Uterus (tissue), 3 donors: ENCODE measurements at regions not wholly inside any gene's neighbourhood (a gene's known extent, or its start where the extent isn't known, plus 50 kb on each side); places are given as distances from the start of the nearest gene placed in this dataset.
"Not testable (repeated sequence)": the region's sequence is repeated elsewhere in the genome, so short reads cannot be mapped to it uniquely, and the experiment has no call there.

ENCODE experiments used
- DNase-seq, 2 donors: peaks; one replicate each; pipeline ENCODE4 v3.0.0-alpha.2; 2019 to 2020
- H3K27ac ChIP-seq, 2 donors: fragments of 200-600 bp; sonication (generic); 1 replicate in 1 of 2; 2 replicates in 1 of 2; pipeline ENCODE4 v1.5.1; 2016 to 2018
- H3K27me3 ChIP-seq, 2 donors: fragments of 200-600 bp; sonication (generic); one replicate each; pipeline ENCODE4 v1.5.1; 2018 to 2019; ENCODE audit warnings: control low read depth in 1 of 2
- H3K36me3 ChIP-seq, 2 donors: fragments of 200-600 bp; sonication (generic); one replicate each; pipeline ENCODE4 v1.5.1; 2019; ENCODE audit warnings: control low read depth in 1 of 2
- H3K4me1 ChIP-seq, 2 donors: fragments of 200-600 bp; sonication (generic); one replicate each; pipeline ENCODE4 v1.5.1; 2018 to 2019; ENCODE audit warnings: control low read depth in 1 of 2
- H3K4me3 ChIP-seq, 2 donors: fragments of 200-600 bp; sonication (generic); 1 replicate in 1 of 2; 2 replicates in 1 of 2; pipeline ENCODE4 v1.5.1; 2018 to 2019; ENCODE audit warnings: mild to moderate bottlenecking in 1 of 2
- H3K9me3 ChIP-seq, 2 donors: fragments of 200-600 bp; sonication (generic); one replicate each; pipeline ENCODE4 v1.5.1; 2019; ENCODE audit warnings: control low read depth in 1 of 2
- POLR2A ChIP-seq, 2 donors: fragments of 450-650 bp; IDR thresholded peaks; one replicate each; pipeline ENCODE4 v1.6.1; 2016; ENCODE audit warnings: antibody characterized with exemption in 2 of 2, mild to moderate bottlenecking in 1 of 2, moderate library complexity in 1 of 2
- intact Hi-C: fragments of 100-400 bp; cut with DNase I; formaldehyde crosslinking; loops from one replicate; pipeline ENCODE4 v1.15.1; 2023; ENCODE audit warnings: low total_unique reads
- TF ChIP-seq, protein P1 (sequence below), 4 experiments: fragments of 200-600 bp in 2 of 4; fragments of 450-650 bp in 2 of 4; sonication (generic) in 2 of 4; IDR thresholded peaks; one replicate each; pipeline ENCODE4 v1.5.1; 2016 to 2019; ENCODE audit warnings: antibody characterized with exemption in 4 of 4, mild to moderate bottlenecking in 2 of 4, moderate library complexity in 1 of 4
- donor health status: DM: yes; HTN: yes; CAD: no.

GRCh38 chr6:82467338-82467737 lies 103.7 kb downstream of the TPBG start:
- no peak for DNase-seq
- intact Hi-C loops = no loop called here
- peaks cover 0 to 3% of the 10 kb centered on the region in 2 donors for H3K9me3 ChIP-seq
- no peaks in the 10 kb centered on the region for H3K36me3 ChIP-seq
- no peak for TF ChIP-seq POLR2A (IDR thresholded peaks at IDR 0.05)
- TF ChIP-seq, protein P1, sequence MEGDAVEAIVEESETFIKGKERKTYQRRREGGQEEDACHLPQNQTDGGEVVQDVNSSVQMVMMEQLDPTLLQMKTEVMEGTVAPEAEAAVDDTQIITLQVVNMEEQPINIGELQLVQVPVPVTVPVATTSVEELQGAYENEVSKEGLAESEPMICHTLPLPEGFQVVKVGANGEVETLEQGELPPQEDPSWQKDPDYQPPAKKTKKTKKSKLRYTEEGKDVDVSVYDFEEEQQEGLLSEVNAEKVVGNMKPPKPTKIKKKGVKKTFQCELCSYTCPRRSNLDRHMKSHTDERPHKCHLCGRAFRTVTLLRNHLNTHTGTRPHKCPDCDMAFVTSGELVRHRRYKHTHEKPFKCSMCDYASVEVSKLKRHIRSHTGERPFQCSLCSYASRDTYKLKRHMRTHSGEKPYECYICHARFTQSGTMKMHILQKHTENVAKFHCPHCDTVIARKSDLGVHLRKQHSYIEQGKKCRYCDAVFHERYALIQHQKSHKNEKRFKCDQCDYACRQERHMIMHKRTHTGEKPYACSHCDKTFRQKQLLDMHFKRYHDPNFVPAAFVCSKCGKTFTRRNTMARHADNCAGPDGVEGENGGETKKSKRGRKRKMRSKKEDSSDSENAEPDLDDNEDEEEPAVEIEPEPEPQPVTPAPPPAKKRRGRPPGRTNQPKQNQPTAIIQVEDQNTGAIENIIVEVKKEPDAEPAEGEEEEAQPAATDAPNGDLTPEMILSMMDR (IDR thresholded peaks at IDR 0.05) = no peak
- H3K27me3 ChIP-seq = no peaks in the 10 kb centered on the region
- no peaks in the 10 kb centered on the region for H3K4me1 ChIP-seq
- H3K4me3 ChIP-seq = no peak overlapping the region
- no peak overlapping the region for H3K27ac ChIP-seq

DNA sequence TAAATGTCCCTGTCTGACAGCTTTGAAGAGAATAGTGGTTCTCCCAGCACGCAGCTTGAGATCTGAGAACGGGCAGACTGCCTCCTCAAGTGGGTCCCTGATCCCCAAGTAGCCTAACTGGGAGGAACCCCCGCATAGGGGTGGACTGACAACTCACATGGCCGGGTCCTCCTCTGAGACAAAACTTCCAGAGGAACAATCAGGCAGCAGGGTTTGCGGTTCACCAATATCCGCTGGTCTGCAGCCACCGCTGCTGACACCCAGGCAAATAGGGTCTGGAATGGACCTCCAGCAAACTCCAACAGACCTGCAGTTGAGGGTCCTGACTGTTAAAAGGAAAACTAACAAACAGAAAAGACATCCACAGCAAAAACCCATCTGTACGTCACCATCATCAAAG lies 106.5 kb downstream of the TPBG start:
- H3K9me3 ChIP-seq, H3K4me1 ChIP-seq, DNase-seq, H3K27me3 ChIP-seq, intact Hi-C loops, H3K36me3 ChIP-seq, H3K27ac ChIP-seq, H3K4me3 ChIP-seq: not testable (repeated sequence)

DNA sequence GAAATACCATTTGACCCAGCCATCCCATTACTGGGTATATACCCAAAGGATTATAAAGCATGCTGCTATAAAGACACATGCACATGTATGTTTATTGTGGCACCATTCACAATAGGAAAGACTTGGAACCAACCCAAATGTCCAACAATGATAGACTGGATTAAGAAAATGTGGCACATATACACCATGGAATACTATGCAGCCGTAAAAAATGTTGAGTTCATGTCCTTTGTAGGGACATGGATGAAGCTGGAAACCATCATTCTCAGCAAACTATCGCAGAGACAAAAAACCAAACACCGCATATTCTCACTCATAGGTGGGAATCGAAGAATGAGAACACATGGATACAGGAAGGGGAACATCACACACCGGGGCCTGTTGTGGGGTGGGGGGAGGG lies 111.5 kb downstream of the TPBG start:
- H3K9me3 ChIP-seq, H3K27me3 ChIP-seq, H3K4me1 ChIP-seq, H3K4me3 ChIP-seq, H3K27ac ChIP-seq, intact Hi-C loops, DNase-seq, H3K36me3 ChIP-seq: not testable (repeated sequence)

DNA sequence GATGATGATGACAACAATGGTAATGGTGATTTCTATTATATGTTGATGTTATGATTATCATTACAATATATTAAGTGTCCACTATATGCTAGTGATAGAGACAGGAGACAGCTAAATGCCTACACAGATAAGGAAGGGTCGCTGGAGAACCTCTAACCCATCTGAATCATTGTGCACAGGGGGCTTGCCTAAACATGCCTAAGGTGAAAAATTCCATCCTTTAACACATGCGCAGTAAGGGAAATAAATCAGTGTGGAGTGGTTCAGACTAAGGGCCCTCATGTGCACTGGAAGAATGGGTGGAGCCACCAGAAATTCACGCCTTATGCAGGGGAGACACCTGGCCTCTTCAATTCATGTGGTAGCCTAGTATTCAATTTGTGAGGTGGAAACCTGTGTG lies 120.4 kb downstream of the TPBG start:
- no peaks in the 10 kb centered on the region for H3K9me3 ChIP-seq
- no peaks in the 10 kb centered on the region for H3K4me1 ChIP-seq
- H3K4me3 ChIP-seq = no peak overlapping the region
- no peaks in the 10 kb centered on the region for H3K36me3 ChIP-seq
- no peak for DNase-seq
- no peak overlapping the region for H3K27ac ChIP-seq
- H3K27me3 ChIP-seq = no peaks in the 10 kb centered on the region
- intact Hi-C loops = no loop called here
- TF ChIP-seq, protein P1 (IDR thresholded peaks at IDR 0.05) = no peak
- no peak for TF ChIP-seq POLR2A (IDR thresholded peaks at IDR 0.05)

- intact Hi-C loops = no loop called here
- Histone ChIP-seq H3K4me1 (no peaks in the 10 kb centered on the region), H3K27ac (no peak overlapping the region), H3K27me3 (no peaks in the 10 kb centered on the region), H3K9me3 (no peaks in the 10 kb centered on the region), H3K4me3 (no peak overlapping the region), H3K36me3 (no peaks in the 10 kb centered on the region)
- no peak for TF ChIP-seq POLR2A (IDR thresholded peaks at IDR 0.05)
- TF ChIP-seq, protein P1 (IDR thresholded peaks at IDR 0.05) = no peak
- DNase-seq = no peak
These were observed 121.4 kb downstream of the TPBG start for GRCh38 chr6:82484737-82485626.

GRCh38 chr6:82487895-82488294 lies 124.3 kb downstream of the TPBG start:
- H3K27me3 ChIP-seq = no peaks in the 10 kb centered on the region
- no peak overlapping the region for H3K4me3 ChIP-seq
- no peak overlapping the region for H3K27ac ChIP-seq
- TF ChIP-seq POLR2A (IDR thresholded peaks at IDR 0.05) = no peak
- TF ChIP-seq, protein P1 (IDR thresholded peaks at IDR 0.05) = no peak
- DNase-seq = no peak
- intact Hi-C loops = no loop called here
- H3K4me1 ChIP-seq = no peaks in the 10 kb centered on the region
- H3K9me3 ChIP-seq = no peaks in the 10 kb centered on the region
- H3K36me3 ChIP-seq = no peaks in the 10 kb centered on the region
